Trophoblast cell (in vitro differentiated cells and primary cell): ENCODE measurements at regions not wholly inside any gene's neighbourhood (a gene's known extent, or its start where the extent isn't known, plus 50 kb on each side); places are given as distances from the start of the nearest gene placed in this dataset.
A peak's percentile ranks its signal among the peaks of the same experiment; 100 is the strongest.

Experiments used
- DNase-seq, 2 donors: peaks; one replicate each; pipeline ENCODE4 v3.0.0-alpha.2; 2016
- H2AFZ ChIP-seq: 2 replicates; pipeline ENCODE4 v1.6.1; 2013; ENCODE audit warnings: low read length, moderate library complexity, mild to moderate bottlenecking; ENCODE audit not compliant: insufficient read depth, poor library complexity
- H2AK5ac ChIP-seq: 2 replicates; pipeline ENCODE4 v1.6.1; 2013; ENCODE audit warnings: mild to moderate bottlenecking, low read length
- H2BK120ac ChIP-seq: 2 replicates; pipeline ENCODE4 v1.6.1; 2013; ENCODE audit warnings: low read length, mild to moderate bottlenecking, moderate library complexity; ENCODE audit not compliant: insufficient read depth, poor library complexity
- H2BK12ac ChIP-seq: 2 replicates; pipeline ENCODE4 v1.6.1; 2013; ENCODE audit warnings: mild to moderate bottlenecking, low read length, moderate library complexity
- H2BK5ac ChIP-seq: 2 replicates; pipeline ENCODE4 v1.6.1; 2013; ENCODE audit warnings: low read length, low read depth, moderate library complexity, mild to moderate bottlenecking; ENCODE audit not compliant: poor library complexity
- H3K14ac ChIP-seq: 2 replicates; pipeline ENCODE4 v1.6.1; 2013; ENCODE audit warnings: mild to moderate bottlenecking, low read length
- H3K18ac ChIP-seq: 2 replicates; pipeline ENCODE4 v1.6.1; 2013; ENCODE audit warnings: mild to moderate bottlenecking, low read length
- H3K23ac ChIP-seq: 2 replicates; pipeline ENCODE4 v1.6.1; 2013; ENCODE audit warnings: low read length
- H3K27ac ChIP-seq: 2 replicates; pipeline ENCODE4 v1.5.1; 2013; ENCODE audit warnings: low read depth, mild to moderate bottlenecking, inconsistent platforms, low read length, moderate library complexity
- H3K27me3 ChIP-seq: 2 replicates; pipeline ENCODE4 v1.6.1; 2013; ENCODE audit warnings: inconsistent platforms, mild to moderate bottlenecking, low read length, moderate library complexity; ENCODE audit not compliant: insufficient read depth
- H3K36me3 ChIP-seq, 2 experiments: 1 replicate in 1 of 2; 2 replicates in 1 of 2; pipeline ENCODE4 v1.6.1; 2013; ENCODE audit warnings: low read length in 2 of 2, mild to moderate bottlenecking in 2 of 2, moderate library complexity in 1 of 2; ENCODE audit not compliant: insufficient read depth in 2 of 2, control insufficient read depth in 1 of 2
- H3K4ac ChIP-seq: 2 replicates; pipeline ENCODE4 v1.6.1; 2013; ENCODE audit warnings: low read depth, mild to moderate bottlenecking, low read length, moderate library complexity
- H3K4me1 ChIP-seq, 2 experiments: 1 replicate in 1 of 2; 2 replicates in 1 of 2; pipeline ENCODE4 v1.6.1; 2013; ENCODE audit warnings: low read length in 2 of 2, mild to moderate bottlenecking in 2 of 2, moderate library complexity in 1 of 2; ENCODE audit not compliant: insufficient read depth in 2 of 2, control insufficient read depth in 1 of 2
- H3K4me2 ChIP-seq: 2 replicates; pipeline ENCODE4 v1.6.1; 2013; ENCODE audit warnings: inconsistent platforms, mild to moderate bottlenecking, low read length, moderate library complexity
- H3K4me3 ChIP-seq: 2 replicates; pipeline ENCODE4 v1.5.1; 2013; ENCODE audit warnings: mild to moderate bottlenecking, low read depth, low read length, inconsistent platforms
- H3K79me1 ChIP-seq: one replicate; pipeline ENCODE4 v1.6.1; 2013; ENCODE audit warnings: low read length
- H3K79me2 ChIP-seq: 2 replicates; pipeline ENCODE4 v1.6.1; 2013; ENCODE audit warnings: low read length, mild to moderate bottlenecking; ENCODE audit not compliant: control insufficient read depth, insufficient read depth, poor library complexity
- H3K9ac ChIP-seq: 2 replicates; pipeline ENCODE4 v1.6.1; 2013; ENCODE audit warnings: mild to moderate bottlenecking, low read length
- H3K9me3 ChIP-seq: 2 replicates; pipeline ENCODE4 v1.6.1; 2013; ENCODE audit warnings: low read depth, mild to moderate bottlenecking, control low read depth, inconsistent platforms, low read length; ENCODE audit not compliant: insufficient read depth
- H4K12ac ChIP-seq: 2 replicates; pipeline ENCODE4 v1.6.1; 2013; ENCODE audit warnings: low read depth, mild to moderate bottlenecking, low read length, moderate library complexity
- H4K8ac ChIP-seq: 2 replicates; pipeline ENCODE4 v1.6.1; 2013; ENCODE audit warnings: low read depth, mild to moderate bottlenecking, low read length, moderate library complexity
- H4K91ac ChIP-seq: one replicate; pipeline ENCODE4 v1.6.1; 2013; ENCODE audit warnings: low read depth, mild to moderate bottlenecking, low read length, moderate library complexity
- WGBS: extraction: QIAGEN DNeasy Blood & Tissue Kit; methylation state at CpG from one replicate; pipeline ENCODE4 v1.1.7; 2013; ENCODE audit warnings: missing lambda C conversion rate; ENCODE audit not compliant: insufficient read length, insufficient coverage; ENCODE audit errors: extremely low coverage; 5-methylcytosine and 5-hydroxymethylcytosine counted together

GRCh38 chr2:216770050-216770449 is 74.7 kb upstream of the IGFBP5 start:
- no peak overlapping the region for H3K9ac ChIP-seq
- H3K14ac ChIP-seq, result no peak overlapping the region
- H3K4me2 ChIP-seq, result no peak overlapping the region
- H2AFZ ChIP-seq, result no peak overlapping the region
- no peak overlapping the region for H3K18ac ChIP-seq
- H3K79me2 ChIP-seq, result peaks cover 2% of the 10 kb centered on the region
- DNase-seq, result no peak
- H3K27me3 ChIP-seq, result no peaks in the 10 kb centered on the region
- no peak overlapping the region for H3K23ac ChIP-seq
- H4K8ac ChIP-seq, result no peak overlapping the region
- H2BK12ac ChIP-seq, result no peak overlapping the region
- H3K79me1 ChIP-seq, result peaks cover 27% of the 10 kb centered on the region
- no peak overlapping the region for H2BK120ac ChIP-seq
- no peaks in the 10 kb centered on the region for H3K9me3 ChIP-seq
- H3K4me1 ChIP-seq, result peaks cover 21 to 32% of the 10 kb centered on the region in 2 experiments
- no peak overlapping the region for H3K4me3 ChIP-seq
- no peak overlapping the region for H4K12ac ChIP-seq
- no peak overlapping the region for H2BK5ac ChIP-seq
- no peaks in the 10 kb centered on the region for H3K36me3 ChIP-seq
- no peak overlapping the region for H2AK5ac ChIP-seq
- no peak overlapping the region for H3K4ac ChIP-seq
- no CpG with 5 or more reads among the region's 3 CpGs for WGBS
- peak overlapping the region; percentile 32 for H4K91ac ChIP-seq
- H3K27ac ChIP-seq, result no peak overlapping the region

GRCh38 chr2:216769626-216770025 is 74.3 kb upstream of the IGFBP5 start:
- Histone ChIP-seq H2BK120ac (no peak overlapping the region), H3K79me1 (peaks cover 24% of the 10 kb centered on the region), H3K4me1 (peaks cover 18 to 29% of the 10 kb centered on the region in 2 experiments), H3K9me3 (no peaks in the 10 kb centered on the region), H2AK5ac (peak overlapping the region; percentile 52), H3K27ac (no peak overlapping the region), H3K27me3 (no peaks in the 10 kb centered on the region), H3K23ac (no peak overlapping the region), H3K18ac (no peak overlapping the region), H2AFZ (no peak overlapping the region), H4K12ac (no peak overlapping the region), H2BK12ac (peak overlapping the region; percentile 52), H3K9ac (no peak overlapping the region), H3K4me2 (no peak overlapping the region), H4K8ac (no peak overlapping the region), H2BK5ac (no peak overlapping the region), H3K14ac (no peak overlapping the region), H3K36me3 (no peaks in the 10 kb centered on the region), H4K91ac (peak overlapping the region; percentile 8), H3K79me2 (peaks cover 2% of the 10 kb centered on the region), H3K4ac (no peak overlapping the region), H3K4me3 (no peak overlapping the region)
- DNase-seq, result no peak

GRCh38 chr2:216768908-216769411 is 73.6 kb upstream of the IGFBP5 start:
- Histone ChIP-seq H2BK5ac (no peak overlapping the region), H3K4me1 (peaks cover 20 to 30% of the 10 kb centered on the region in 2 experiments), H3K4ac (no peak overlapping the region), H3K14ac (no peak overlapping the region), H3K4me2 (no peak overlapping the region), H3K27ac (no peak overlapping the region), H3K27me3 (no peaks in the 10 kb centered on the region), H4K8ac (no peak overlapping the region), H3K9ac (no peak overlapping the region), H4K91ac (peak overlapping the region; percentile 57), H4K12ac (no peak overlapping the region), H3K23ac (no peak overlapping the region), H2BK120ac (peak overlapping the region; percentile 46), H2BK12ac (peak overlapping the region; percentile 85), H3K79me1 (peaks cover 20% of the 10 kb centered on the region), H3K36me3 (no peaks in the 10 kb centered on the region), H3K79me2 (peaks cover 2% of the 10 kb centered on the region), H2AK5ac (peak overlapping the region; percentile 76), H3K18ac (no peak overlapping the region), H2AFZ (no peak overlapping the region), H3K4me3 (no peak overlapping the region), H3K9me3 (no peaks in the 10 kb centered on the region)
- no peak for DNase-seq
- WGBS, result no CpG with 5 or more reads among the region's 3 CpGs

- H3K9me3 ChIP-seq, result no peaks in the 10 kb centered on the region
- H3K18ac ChIP-seq, result no peak overlapping the region
- peaks cover 12% of the 10 kb centered on the region for H3K79me1 ChIP-seq
- H3K27me3 ChIP-seq, result no peaks in the 10 kb centered on the region
- no peak overlapping the region for H3K4me3 ChIP-seq
- H3K36me3 ChIP-seq, result no peaks in the 10 kb centered on the region
- H3K14ac ChIP-seq, result peak overlapping the region; percentile 42
- H2AK5ac ChIP-seq, result no peak overlapping the region
- H3K23ac ChIP-seq, result no peak overlapping the region
- H3K4me1 ChIP-seq, result peaks cover 11 to 24% of the 10 kb centered on the region in 2 experiments
- peak overlapping the region; percentile 87 for H4K91ac ChIP-seq
- DNase-seq, result no peak
- peak overlapping the region; percentile 35 for H2BK5ac ChIP-seq
- no peak overlapping the region for H3K9ac ChIP-seq
- H4K12ac ChIP-seq, result no peak overlapping the region
- H2AFZ ChIP-seq, result peak overlapping the region; percentile 32
- H3K4ac ChIP-seq, result peak overlapping the region; percentile 10
- H4K8ac ChIP-seq, result peak overlapping the region; percentile 26
- peak overlapping the region; percentile 88 for H2BK120ac ChIP-seq
- WGBS, result no CpG with 5 or more reads among the region's 11 CpGs
- peak overlapping the region; percentile 51 for H2BK12ac ChIP-seq
- H3K79me2 ChIP-seq, result no peaks in the 10 kb centered on the region
- peak overlapping the region; percentile 86 for H3K27ac ChIP-seq
- H3K4me2 ChIP-seq, result peak overlapping the region; percentile 5
These were observed 70.5 kb upstream of the IGFBP5 start for GRCh38 chr2:216765761-216766262.
